NCI-H460 (cell line): ENCODE measurements at regions not wholly inside any gene's neighbourhood (a gene's known extent, or its start where the extent isn't known, plus 50 kb on each side); places are given as distances from the start of the nearest gene placed in this dataset.
"Not testable (repeated sequence)": the region's sequence is repeated elsewhere in the genome, so short reads cannot be mapped to it uniquely, and the experiment has no call there.

Experiments
- DNase-seq: peaks from one replicate; pipeline ENCODE4 v3.0.0-alpha.2; 2016; ENCODE audit warnings: low read depth; ENCODE audit errors: extremely low read depth

DNA sequence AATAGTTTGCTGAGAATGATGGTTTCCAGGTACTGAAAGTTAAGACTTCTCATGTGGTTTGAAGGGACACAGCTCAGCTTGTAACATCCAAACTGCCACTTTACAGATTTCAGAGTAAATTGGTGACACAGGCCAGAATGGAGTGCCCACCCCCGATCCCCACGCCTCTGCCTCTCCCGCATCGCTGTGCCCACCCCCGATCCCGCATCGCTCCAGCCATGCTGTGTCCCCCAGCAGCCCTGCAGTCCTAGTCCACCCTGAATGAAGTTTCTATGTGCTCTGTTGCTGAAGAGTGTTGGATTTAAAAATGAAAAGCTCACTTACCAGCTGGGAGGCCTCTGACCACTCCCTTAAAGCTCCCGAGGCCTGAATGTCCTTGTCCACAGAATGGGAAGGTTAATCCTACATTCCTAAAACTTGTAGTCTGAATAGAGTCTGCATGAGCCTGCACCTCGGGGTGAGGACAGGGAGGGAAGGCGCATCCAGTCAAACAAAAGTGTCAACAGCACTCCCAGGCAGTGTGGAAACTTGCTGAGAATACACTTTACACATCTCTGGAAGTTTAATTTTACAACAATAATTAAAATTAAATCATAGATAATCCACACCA, 176.4 kb upstream of the ID2 start:
- no peak for DNase-seq

DNA sequence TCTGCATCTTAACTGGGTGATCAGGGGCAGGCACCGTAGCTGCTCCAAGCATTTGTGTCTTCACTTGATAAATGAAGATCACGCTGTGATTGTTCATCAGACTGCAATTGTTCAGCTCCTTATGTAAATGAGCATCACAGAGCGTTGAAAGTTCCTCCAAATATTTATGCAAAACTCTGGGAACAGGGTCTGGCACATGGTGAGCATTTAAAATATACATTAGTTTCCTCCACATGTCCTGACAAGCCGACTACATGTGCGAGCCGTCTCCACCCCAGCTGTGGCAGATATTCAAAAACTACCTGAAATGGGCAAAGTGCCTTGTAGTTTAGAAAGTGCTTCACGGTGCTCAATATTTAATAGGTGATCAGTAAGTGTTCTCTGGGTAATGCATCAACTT, 175.1 kb upstream of the ID2 start:
- DNase-seq: no peak

DNA sequence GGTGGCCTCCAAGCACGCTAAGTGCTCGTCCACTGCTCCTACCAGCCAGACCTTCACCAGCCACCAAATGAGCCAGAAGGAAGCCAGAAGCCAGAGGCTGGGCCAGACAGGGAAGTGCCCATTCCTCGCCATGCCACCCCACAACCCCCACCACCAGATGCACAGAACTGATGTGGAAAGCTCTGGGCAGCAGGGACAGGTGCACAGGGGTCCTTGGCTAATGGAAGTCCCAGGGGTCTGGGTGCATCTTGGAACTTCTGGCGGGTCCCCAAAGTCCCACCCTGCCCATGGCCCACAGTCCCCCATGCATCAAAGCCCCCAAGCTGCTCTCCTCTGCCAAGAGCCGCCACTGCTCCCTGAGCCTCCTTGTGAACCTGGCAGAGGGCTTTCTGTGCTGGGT, 173.1 kb upstream of the ID2 start:
- DNase-seq: no peak

DNA sequence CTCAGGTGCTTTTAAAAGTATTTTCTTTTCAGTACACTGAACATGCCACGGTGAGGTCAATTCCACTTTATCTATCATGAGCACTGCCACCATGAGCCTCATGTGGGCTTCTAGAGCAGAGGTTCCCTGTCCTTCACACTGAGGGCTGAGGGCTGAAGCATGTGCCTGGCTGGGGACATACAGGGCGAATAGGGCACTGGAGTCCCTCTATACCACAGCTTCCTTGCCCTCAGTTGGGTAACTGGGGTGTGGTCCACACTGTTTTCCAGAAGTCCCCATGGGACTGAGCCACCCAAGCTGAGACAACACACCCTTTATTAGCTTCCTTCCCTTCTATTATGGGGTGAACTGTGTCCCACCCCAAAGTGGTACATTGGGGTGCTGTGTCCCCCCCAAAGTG, 172.2 kb upstream of the ID2 start:
- no peak for DNase-seq

DNA sequence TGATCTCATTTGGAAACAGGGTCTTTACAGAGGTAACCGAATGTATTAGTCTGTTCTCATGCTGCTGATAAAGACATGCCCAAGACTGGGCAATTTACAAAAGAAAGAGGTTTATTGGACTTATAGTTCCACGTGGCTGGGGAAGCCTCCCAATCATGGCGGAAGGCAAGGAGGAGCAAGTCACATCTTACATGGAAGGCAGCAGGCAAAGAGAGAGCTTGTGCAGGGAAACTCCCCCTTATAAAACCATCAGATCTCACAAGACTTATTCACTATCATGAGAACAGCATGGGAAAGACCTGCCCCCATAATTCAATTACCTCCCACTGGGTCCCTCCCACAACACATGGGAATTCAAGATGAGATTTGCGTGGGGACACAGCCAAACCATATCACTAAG, 171.8 kb upstream of the ID2 start:
- not testable (repeated sequence) for DNase-seq

DNA sequence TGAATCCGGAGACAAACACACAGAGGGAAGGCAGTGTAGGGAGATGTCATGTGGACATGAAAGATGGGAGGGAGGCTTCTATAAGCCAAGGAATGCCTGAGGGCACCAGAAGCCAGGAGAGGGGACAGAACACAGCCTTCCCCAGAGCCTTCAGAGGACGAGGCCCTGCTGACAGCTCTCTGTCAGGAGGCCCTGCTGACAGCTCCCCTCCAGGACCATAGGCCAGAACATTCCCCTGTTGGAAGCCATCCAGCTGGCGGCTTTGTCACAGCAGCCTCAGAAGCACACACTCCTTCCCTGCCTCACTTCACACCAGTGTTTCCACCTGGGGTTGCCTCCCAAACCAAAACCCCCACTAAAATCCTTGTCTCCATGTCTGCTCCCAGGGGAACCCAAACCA, 171.3 kb upstream of the ID2 start:
- DNase-seq: no peak

DNA sequence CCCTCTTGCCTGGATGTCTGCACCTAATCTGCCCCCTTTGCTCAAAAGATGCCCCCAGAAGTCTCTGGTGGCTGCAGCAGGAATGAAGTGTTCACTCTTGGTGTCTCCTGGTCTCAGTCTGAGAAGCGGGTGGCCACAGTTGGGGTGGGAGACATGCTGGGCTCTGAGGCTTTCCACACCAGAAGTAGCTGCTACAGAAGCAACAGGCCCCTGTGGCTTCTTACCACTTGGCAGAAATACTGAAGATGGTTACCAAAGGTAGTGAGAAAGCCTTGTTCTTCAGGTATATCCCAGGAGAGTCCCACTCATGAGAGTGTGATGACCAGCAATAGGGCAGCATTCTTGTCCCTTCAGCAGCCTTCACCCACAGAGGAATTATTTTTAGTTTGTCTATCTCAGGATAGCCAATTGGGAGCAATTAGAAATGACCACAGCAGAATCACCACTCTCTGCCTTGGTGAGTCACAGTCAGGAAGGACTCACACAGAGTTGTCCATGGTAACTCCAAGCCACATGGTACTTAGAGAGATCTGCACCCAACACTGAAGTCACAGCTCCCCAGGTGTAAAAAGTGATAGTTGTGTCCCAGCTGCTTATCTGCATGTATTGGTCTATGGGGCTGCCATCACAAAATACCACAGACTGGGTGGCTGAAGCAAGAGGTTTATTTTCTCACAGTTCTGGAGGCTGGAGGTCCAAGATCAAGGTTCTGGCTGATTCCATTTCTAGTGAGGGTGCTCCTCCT, 169.8 kb upstream of the ID2 start:
- no peak for DNase-seq

DNA sequence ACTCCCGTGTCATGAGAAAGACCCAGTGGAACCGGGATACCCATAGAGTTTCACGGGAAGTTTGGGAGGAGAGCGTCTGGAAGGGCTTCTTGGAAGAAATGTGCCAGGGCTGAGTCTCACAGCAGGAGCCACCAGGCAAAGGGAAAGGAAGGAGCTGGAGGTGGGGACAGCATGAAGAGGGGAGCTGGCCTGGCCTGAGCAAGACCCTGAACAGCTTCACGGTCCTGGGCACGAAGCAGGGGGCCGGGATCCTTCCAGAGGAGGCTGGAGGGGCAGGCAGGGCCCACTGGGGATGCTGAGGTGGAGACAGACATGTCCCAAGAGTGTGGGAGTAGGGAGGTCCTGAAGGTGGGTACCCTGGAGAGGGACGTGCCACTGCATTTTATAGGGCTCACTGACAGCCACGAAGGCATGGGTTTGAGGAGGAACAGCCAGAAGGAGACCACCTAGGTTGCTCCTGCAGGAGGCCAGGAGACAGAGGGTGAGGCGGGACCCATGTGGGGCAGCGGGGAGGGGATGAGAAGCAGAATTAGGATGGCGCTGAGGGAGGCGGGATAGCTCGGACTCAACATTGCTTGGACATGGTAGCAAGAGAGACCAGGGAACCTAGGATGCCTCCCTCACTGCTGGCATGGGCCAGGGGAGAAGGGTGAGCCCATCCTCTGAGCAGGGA, 168.1 kb upstream of the ID2 start:
- no peak for DNase-seq

DNA sequence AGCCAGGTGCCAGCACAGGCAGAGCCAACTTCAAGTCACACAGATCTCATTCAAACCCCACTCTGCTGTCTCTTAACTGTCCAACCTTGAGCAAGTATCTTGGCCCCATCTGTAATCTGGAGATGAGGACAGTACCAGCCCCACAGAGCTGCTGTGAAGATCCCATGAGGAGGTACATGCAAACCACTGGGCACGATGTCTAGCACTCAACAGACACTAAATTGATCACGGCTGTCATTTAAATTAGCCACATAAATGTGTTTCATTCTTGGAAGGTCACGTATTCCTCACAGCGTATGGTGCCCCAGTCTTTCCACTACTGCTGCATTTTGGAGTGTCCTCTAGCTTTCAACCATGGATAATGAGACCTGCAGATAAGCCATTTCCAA, 167.6 kb upstream of the ID2 start:
- no peak for DNase-seq

DNA sequence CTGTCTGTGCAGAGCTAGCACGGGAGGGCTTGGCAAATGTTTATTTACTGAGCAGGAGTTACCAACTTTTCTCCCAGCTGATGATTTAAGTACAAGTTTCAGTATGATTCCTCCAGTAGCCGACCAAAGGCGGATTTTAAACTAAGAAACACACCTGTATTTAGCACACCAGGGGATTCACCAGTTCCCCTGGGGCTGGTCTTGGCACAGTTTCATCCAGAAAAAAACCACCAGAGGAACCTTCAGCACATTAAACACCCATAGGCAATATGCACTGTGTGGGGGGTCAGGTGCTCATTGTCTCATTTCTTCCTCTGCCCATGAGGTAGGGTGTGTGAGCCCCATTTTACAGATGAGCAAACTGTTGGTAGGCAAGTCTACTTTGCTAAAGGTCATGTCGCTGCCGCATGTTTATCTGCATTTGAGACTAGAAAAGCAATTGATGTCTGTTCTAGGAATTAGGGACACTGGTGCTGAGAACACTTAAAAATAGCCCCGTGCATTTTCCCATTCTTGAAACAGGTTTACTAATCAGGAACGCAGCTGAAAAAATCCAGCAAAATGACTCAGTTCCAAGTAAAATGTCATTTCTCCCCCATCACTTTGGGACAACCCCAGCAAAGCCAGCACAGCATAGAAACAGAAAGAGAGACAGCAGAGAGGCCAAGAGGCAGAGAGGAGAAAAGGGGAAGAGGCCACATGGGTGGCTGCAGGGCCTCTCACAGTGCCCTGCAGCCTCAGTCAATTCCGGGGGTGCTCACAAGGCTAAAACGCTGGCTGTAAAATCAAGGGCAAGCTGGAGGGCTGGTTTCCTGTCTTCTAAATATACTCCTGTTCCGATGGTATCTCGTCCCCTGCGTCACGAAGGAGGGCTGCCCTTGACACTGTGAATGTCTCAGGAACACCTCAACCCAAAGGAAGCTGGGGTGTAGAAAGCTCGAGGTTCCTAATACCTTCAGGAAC, 166.8 kb upstream of the ID2 start:
- DNase-seq: no peak

DNA sequence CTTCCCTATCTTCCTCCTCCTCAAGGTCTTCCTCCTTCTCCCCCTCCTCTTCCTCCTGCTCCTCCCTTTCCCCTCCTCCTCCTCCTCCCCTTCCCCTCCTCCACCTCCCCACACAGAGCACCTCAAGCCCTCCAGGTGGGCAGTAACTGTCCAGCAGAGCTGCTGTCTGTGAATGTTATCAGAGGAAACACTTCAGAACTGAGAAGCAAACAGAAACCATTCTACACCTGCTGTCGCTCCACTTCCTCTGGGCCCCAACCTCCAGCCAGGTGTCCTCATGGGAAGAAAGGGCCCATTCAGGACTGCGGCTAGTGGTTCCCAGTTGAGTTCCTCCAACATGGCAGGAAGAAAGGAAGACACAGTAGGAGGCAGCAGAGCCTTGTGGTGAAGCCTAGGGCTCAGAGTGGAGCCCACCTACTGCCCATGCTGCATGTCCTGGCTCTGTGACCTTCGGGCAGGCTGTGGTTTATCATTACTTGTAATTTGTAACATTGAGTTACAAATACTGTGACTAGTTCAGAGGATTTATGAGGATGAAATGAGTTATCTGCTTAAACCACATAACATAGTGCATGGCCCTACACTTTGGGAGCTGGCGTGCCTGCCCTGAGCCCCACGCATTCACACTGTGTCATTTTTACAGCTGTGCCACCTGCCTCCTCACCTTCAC, 165.9 kb upstream of the ID2 start:
- DNase-seq: no peak

DNA sequence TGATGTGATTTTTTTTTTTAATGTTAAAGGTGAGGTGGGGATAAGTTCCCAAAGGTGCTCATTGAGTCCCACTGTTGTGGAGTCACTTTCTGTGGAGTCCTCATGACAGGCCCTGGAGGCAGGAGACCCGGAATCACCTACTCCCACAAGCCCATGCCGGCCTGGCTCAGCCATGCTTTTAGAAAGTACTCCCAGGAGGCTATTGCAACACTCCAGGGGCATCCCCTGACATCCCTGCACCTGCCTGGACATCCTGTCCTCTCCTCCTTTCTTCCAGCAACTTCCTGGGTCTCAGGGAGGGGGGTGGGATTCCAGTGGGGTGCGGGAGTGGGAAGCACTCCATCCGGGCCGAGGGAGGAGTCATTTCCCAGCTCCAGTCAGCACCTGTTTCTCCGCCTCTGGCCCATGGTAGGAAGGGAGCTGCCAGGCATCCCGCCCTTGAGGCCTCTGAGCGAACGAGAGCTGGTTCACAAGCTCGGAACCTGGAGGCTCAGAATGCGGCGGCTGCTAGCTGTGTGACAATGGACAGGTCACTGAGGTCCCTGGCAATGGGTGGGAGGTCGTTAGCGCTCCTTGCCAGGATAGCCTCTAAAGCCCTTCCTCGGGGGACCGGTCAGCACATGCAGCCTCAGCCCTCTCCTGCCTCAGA, 163.9 kb upstream of the ID2 start:
- no peak for DNase-seq

DNA sequence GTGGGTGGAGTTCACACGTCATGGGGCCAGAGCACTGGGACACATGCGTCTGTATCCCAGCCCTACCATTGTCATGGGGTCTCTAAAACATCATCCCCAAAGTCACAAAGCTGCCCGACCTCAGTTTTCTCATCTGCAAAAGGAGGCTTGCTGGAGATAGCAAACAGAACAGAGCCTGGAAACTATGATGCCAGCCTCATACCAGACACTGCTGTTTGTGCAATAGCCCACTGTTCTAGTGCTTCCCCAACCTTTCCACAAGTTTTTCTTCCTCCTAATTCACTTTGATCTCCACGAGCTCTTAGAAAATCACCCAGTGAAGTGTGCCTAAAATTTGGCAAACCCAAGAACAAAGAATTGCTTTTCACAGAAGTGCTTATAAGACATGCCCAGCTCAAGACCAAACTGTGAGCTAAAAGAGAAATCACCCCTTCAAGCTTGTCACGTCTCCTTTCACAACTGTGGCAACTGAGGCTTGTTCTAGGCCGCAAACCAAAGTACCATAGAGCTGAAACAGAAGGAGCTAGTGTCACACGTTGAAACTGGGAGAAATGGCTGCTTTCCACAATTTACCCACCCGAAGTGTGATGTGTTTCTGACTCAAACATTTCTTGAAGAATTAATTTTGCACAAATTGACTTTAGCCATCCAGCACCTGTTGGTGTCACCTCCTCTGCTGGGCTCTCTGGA, 162.7 kb upstream of the ID2 start:
- DNase-seq: no peak

DNA sequence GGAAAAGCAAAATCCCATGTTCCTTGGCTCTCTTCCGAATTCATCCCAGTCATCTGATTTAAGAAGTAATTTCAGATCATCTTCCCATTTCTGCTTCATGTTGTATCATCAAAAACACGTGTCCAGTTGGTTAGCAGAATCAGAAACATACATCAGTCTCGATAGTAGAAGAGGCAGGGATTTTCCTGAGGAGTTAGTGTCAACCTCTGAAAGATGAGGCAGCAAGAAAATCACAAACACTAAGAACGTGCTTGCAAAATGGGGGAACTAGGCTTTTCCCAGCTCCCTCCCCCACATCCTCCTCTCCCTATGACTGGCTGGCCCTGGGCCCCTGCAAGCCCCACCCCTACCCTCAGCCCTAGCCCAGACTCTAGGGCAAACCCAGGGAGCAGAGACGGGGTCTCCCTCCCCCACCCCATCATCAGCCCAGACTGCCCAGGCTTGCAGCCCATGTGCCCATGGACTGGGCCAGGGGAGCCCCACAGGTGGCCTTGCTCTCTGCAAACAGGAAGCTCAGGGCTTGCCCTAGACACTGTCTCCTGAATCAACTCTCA, 161.0 kb upstream of the ID2 start:
- no peak for DNase-seq

DNA sequence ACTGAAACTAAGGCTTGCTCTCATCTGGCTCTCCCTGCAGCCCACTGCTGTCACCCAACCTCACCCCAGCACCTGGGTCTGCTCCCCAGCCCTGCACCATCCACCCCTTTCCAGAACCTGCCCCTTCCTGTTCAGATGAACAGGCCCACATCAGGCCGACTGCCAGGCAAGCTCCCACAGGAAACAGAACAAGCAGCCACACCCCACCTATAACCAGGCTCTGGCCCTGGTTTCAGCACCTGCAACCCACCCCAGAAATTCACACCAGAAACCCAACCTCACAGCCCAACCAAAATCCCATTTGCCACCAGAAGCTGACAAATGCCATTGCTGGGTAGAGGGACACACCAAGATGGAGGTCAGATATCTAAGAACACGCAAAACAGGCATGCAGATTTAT, 159.2 kb upstream of the ID2 start:
- DNase-seq: no peak

DNA sequence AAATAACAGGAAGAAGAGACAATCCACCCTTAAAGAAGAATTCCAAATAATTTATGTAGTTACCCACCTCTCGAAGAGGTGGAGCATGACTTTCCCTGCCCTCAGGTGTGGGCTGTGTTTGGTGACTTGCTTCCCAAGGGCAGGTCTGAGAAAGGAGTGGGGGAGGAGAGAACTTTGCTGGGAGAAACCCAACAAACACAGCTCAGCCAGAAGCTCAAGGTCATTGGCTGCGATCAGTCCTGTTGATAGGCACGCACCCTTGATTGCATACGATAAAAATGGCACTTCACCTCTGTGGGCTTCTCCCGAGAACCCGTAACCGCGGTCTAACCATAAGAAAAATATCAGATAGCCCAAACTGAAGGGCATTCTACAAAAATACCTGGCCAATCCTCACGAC, 157.5 kb upstream of the ID2 start:
- no peak for DNase-seq

DNA sequence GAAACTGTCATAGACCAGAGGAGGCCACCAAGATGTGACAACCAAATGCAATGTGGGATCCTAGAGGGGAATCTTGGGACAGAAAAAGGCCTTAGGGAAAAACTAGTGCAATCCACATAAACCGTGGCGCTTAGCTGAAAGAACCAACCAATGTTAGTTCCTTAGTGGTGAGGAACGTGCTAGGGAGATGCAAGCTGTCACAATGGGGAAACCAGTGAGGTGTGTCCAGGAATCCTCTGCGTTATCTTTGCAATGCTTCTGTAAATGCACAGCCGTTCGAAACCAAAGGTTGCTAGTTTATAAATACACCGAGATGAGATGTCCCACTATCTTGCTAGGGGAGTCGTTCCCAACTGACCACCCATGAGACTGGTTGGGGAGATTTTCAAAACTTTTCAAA, 157.0 kb upstream of the ID2 start:
- no peak for DNase-seq

DNA sequence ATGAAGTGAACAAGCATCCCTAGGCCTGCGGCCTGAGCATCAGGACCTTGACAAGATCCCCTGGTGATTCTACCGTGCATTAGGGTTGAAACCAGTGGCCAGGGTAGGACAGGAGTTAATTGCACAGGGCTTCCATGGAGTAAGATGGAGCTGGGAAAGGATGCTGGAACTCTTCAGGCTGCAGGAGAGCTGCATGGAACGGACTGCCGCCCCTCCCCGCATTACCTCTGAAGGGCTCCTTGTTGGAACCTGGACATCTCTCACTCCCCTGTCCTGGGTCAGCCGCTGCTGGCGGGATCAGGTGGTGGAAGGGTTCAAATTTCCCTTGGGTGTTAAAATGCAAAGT, 156.6 kb upstream of the ID2 start:
- no peak for DNase-seq
